Cardiac muscle cell (in vitro differentiated cells and primary cell): ENCODE measurements at regions not wholly inside any gene's neighbourhood (a gene's known extent, or its start where the extent isn't known, plus 50 kb on each side); places are given as distances from the start of the nearest gene placed in this dataset.

ENCODE experiments used
- DNase-seq, 2 donors: peaks; one replicate each; pipeline versions ENCODE4 v3.0.0 to v3.0.0-alpha.2; 2010 to 2017; ENCODE audit warnings: low read depth in 1 of 2, low spot score in 1 of 2
- H3K27ac ChIP-seq: fragments of 200-600 bp; sonication (generic); 2 replicates; pipeline ENCODE4 v1.5.1; 2016
- H3K27me3 ChIP-seq: fragments of 200-600 bp; sonication (generic); 2 replicates; pipeline ENCODE4 v1.6.0; 2016; ENCODE audit warnings: control low read depth
- H3K36me3 ChIP-seq: fragments of 200-600 bp; sonication (generic); 2 replicates; pipeline ENCODE4 v1.5.1; 2016; ENCODE audit warnings: control low read depth
- H3K4me1 ChIP-seq: fragments of 200-600 bp; sonication (generic); 2 replicates; pipeline ENCODE4 v1.8.1; 2017; ENCODE audit warnings: low read depth, mild to moderate bottlenecking, mixed run types
- H3K4me3 ChIP-seq: fragments of 200-600 bp; sonication (generic); 2 replicates; pipeline ENCODE4 v1.5.1; 2016; ENCODE audit warnings: mild to moderate bottlenecking
- H3K9me3 ChIP-seq: fragments of 200-600 bp; sonication (generic); 2 replicates; pipeline ENCODE4 v1.5.1; 2017; ENCODE audit warnings: low read depth, mild to moderate bottlenecking, control low read depth
- CTCF ChIP-seq: IDR thresholded peaks from 2 replicates; pipeline ENCODE4 v1.5.1; 2012; ENCODE audit warnings: low read depth, mild to moderate bottlenecking, low read length

- Histone ChIP-seq H3K27me3 (no peaks in the 10 kb centered on the region), H3K27ac (no peak overlapping the region), H3K9me3 (no peaks in the 10 kb centered on the region), H3K4me1 (no peaks in the 10 kb centered on the region), H3K36me3 (no peaks in the 10 kb centered on the region), H3K4me3 (no peak overlapping the region)
- DNase-seq: no peak
- no peak for TF ChIP-seq CTCF
Measured at GRCh38 chr1:189607477-189608096, 870.1 kb downstream of the BRINP3 start.

- no peaks in the 10 kb centered on the region for H3K36me3 ChIP-seq
- H3K27me3 ChIP-seq: no peaks in the 10 kb centered on the region
- no peak overlapping the region for H3K27ac ChIP-seq
- no peak for TF ChIP-seq CTCF
- no peak overlapping the region for H3K4me3 ChIP-seq
- no peak for DNase-seq
- H3K4me1 ChIP-seq: no peaks in the 10 kb centered on the region
- H3K9me3 ChIP-seq: no peaks in the 10 kb centered on the region
Measured at GRCh38 chr1:189609167-189609566, 868.5 kb downstream of the BRINP3 start.

- TF ChIP-seq CTCF: no peak
- Histone ChIP-seq H3K4me1 (no peaks in the 10 kb centered on the region), H3K4me3 (no peak overlapping the region), H3K9me3 (no peaks in the 10 kb centered on the region), H3K27me3 (no peaks in the 10 kb centered on the region), H3K36me3 (no peaks in the 10 kb centered on the region), H3K27ac (no peak overlapping the region)
- DNase-seq: peak in 1 of 2 donors; percentile 16
Measured at GRCh38 chr1:189616893-189617292, 860.8 kb downstream of the BRINP3 start.

GRCh38 chr1:189619682-189620332 is 857.9 kb downstream of the BRINP3 start:
- Histone ChIP-seq H3K27me3 (no peaks in the 10 kb centered on the region), H3K9me3 (no peaks in the 10 kb centered on the region), H3K4me3 (no peak overlapping the region), H3K27ac (no peak overlapping the region), H3K36me3 (no peaks in the 10 kb centered on the region), H3K4me1 (no peaks in the 10 kb centered on the region)
- no peak for TF ChIP-seq CTCF
- peak in 1 of 2 donors; percentile 76 for DNase-seq

- no peak for TF ChIP-seq CTCF
- H3K4me1 ChIP-seq: no peaks in the 10 kb centered on the region
- H3K9me3 ChIP-seq: no peaks in the 10 kb centered on the region
- no peak overlapping the region for H3K4me3 ChIP-seq
- H3K27me3 ChIP-seq: no peaks in the 10 kb centered on the region
- no peaks in the 10 kb centered on the region for H3K36me3 ChIP-seq
- no peak overlapping the region for H3K27ac ChIP-seq
- no peak for DNase-seq
Measured at GRCh38 chr1:189620471-189620870, 857.2 kb downstream of the BRINP3 start.
